H9 (cell line): ENCODE measurements at regions not wholly inside any gene's neighbourhood (a gene's known extent, or its start where the extent isn't known, plus 50 kb on each side); places are given as distances from the start of the nearest gene placed in this dataset.

Experiments
- DNase-seq: peaks from one replicate; pipeline ENCODE4 v3.0.0-alpha.2; 2017
- H2AFZ ChIP-seq: one replicate; pipeline ENCODE4 v1.6.1; 2013; ENCODE audit warnings: mild to moderate bottlenecking, low read length, control low read depth, moderate library complexity
- H2AK5ac ChIP-seq: 2 replicates; pipeline ENCODE4 v1.6.1; 2013; ENCODE audit warnings: low read length, control low read depth, mixed read lengths; ENCODE audit not compliant: insufficient read length
- H2BK120ac ChIP-seq: one replicate; pipeline ENCODE4 v1.6.1; 2013; ENCODE audit warnings: low read depth, mild to moderate bottlenecking, low read length, control low read depth, inconsistent platforms; ENCODE audit not compliant: poor library complexity, severe bottlenecking
- H2BK12ac ChIP-seq: 2 replicates; pipeline ENCODE4 v1.6.1; 2013; ENCODE audit warnings: low read length, control low read depth, mixed read lengths, low read depth; ENCODE audit not compliant: insufficient read length
- H2BK15ac ChIP-seq: 2 replicates; pipeline ENCODE4 v1.6.1; 2013; ENCODE audit warnings: low read depth, low read length, control low read depth
- H2BK20ac ChIP-seq: one replicate; pipeline ENCODE4 v1.6.1; 2013; ENCODE audit warnings: low read depth, mild to moderate bottlenecking, low read length, control low read depth, inconsistent platforms; ENCODE audit not compliant: poor library complexity, severe bottlenecking
- H2BK5ac ChIP-seq: 2 replicates; pipeline ENCODE4 v1.6.1; 2013; ENCODE audit warnings: low read length, control low read depth, mixed read lengths; ENCODE audit not compliant: insufficient read length
- H3K14ac ChIP-seq: 2 replicates; pipeline ENCODE4 v1.6.1; 2013; ENCODE audit warnings: low read length, control low read depth; ENCODE audit not compliant: insufficient read depth
- H3K18ac ChIP-seq: 2 replicates; pipeline ENCODE4 v1.6.1; 2013; ENCODE audit warnings: low read depth, mild to moderate bottlenecking, mixed read lengths, low read length, control low read depth; ENCODE audit not compliant: insufficient read length
- H3K23ac ChIP-seq: 2 replicates; pipeline ENCODE4 v1.6.1; 2013; ENCODE audit warnings: low read length, control low read depth, mixed read lengths, low read depth; ENCODE audit not compliant: insufficient read length
- H3K23me2 ChIP-seq: 2 replicates; pipeline ENCODE4 v1.6.1; 2013; ENCODE audit warnings: low read depth, mild to moderate bottlenecking, mixed read lengths, low read length, control low read depth; ENCODE audit not compliant: insufficient read length, poor library complexity, severe bottlenecking
- H3K27ac ChIP-seq: 2 replicates; pipeline ENCODE4 v1.5.1; 2013; ENCODE audit warnings: low read length, control low read depth, mixed read lengths, low read depth; ENCODE audit not compliant: insufficient read length
- H3K27me3 ChIP-seq: 2 replicates; pipeline ENCODE4 v1.6.1; 2013; ENCODE audit warnings: low read length, control low read depth, inconsistent platforms; ENCODE audit not compliant: insufficient read depth
- H3K4ac ChIP-seq: 2 replicates; pipeline ENCODE4 v1.6.1; 2013; ENCODE audit warnings: low read depth, mild to moderate bottlenecking, control low read depth, inconsistent platforms, low read length, moderate library complexity
- H3K4me1 ChIP-seq: 2 replicates; pipeline ENCODE4 v1.6.1; 2013; ENCODE audit warnings: low read length, control low read depth, inconsistent platforms; ENCODE audit not compliant: insufficient read depth
- H3K4me2 ChIP-seq: 2 replicates; pipeline ENCODE4 v1.6.1; 2013; ENCODE audit warnings: low read length, control low read depth, mixed read lengths; ENCODE audit not compliant: insufficient read length, insufficient read depth
- H3K56ac ChIP-seq: 2 replicates; pipeline ENCODE4 v1.6.1; 2013; ENCODE audit warnings: low read depth, mild to moderate bottlenecking, mixed read lengths, low read length, control low read depth; ENCODE audit not compliant: insufficient read length
- H3K79me1 ChIP-seq: 2 replicates; pipeline ENCODE4 v1.6.1; 2013; ENCODE audit warnings: low read depth, mild to moderate bottlenecking, moderate library complexity, low read length, control low read depth, inconsistent platforms; ENCODE audit not compliant: insufficient read depth, poor library complexity, severe bottlenecking
- H3K79me2 ChIP-seq: 2 replicates; pipeline ENCODE4 v1.6.1; 2013; ENCODE audit warnings: low read length, control low read depth, inconsistent platforms; ENCODE audit not compliant: insufficient read depth
- H3K9ac ChIP-seq: 2 replicates; pipeline ENCODE4 v1.6.1; 2013; ENCODE audit warnings: low read length, control low read depth, mixed read lengths; ENCODE audit not compliant: insufficient read length; ENCODE audit errors: extremely low read depth
- H3K9me3 ChIP-seq: one replicate; pipeline ENCODE4 v1.6.1; 2013; ENCODE audit warnings: low read depth, low read length, inconsistent platforms; ENCODE audit not compliant: control insufficient read depth
- H3T11ph ChIP-seq: one replicate; pipeline ENCODE4 v1.6.1; 2013; ENCODE audit warnings: mild to moderate bottlenecking, low read length, control low read depth, inconsistent platforms
- H4K20me1 ChIP-seq: one replicate; pipeline ENCODE4 v1.6.1; 2013; ENCODE audit not compliant: control insufficient read depth, insufficient read length, insufficient read depth
- H4K5ac ChIP-seq: 2 replicates; pipeline ENCODE4 v1.6.1; 2013; ENCODE audit warnings: low read depth, mild to moderate bottlenecking, mixed read lengths, low read length, control low read depth; ENCODE audit not compliant: insufficient read length
- H4K8ac ChIP-seq: replicated peaks from 2 replicates; pipeline ENCODE4 v1.6.1; 2013; ENCODE audit warnings: low read length, control low read depth, mixed read lengths, low read depth; ENCODE audit not compliant: insufficient read length
- H4K91ac ChIP-seq: 2 replicates; pipeline ENCODE4 v1.6.1; 2013; ENCODE audit warnings: low read depth, mild to moderate bottlenecking, moderate library complexity, mixed read lengths, low read length, control low read depth; ENCODE audit not compliant: insufficient read length
- H3K27ac Mint-ChIP-seq, 3 experiments: 2 replicates in 2 of 3; 3 replicates in 1 of 3; pipeline ENCODE4 v1.8.0; 2020 to 2021; ENCODE audit warnings: mixed read lengths in 3 of 3, mild to moderate bottlenecking in 1 of 3, moderate library complexity in 1 of 3
- H3K27me3 Mint-ChIP-seq: 2 replicates; pipeline ENCODE4 v1.8.0; 2021; ENCODE audit warnings: low read depth, mild to moderate bottlenecking, moderate library complexity, mixed read lengths
- H3K36me3 Mint-ChIP-seq, 3 experiments: 2 replicates in 2 of 3; 3 replicates in 1 of 3; pipeline ENCODE4 v1.8.0; 2020 to 2021; ENCODE audit warnings: low read depth in 3 of 3, mixed read lengths in 3 of 3; ENCODE audit not compliant: insufficient read depth in 1 of 3
- H3K4me1 Mint-ChIP-seq, 2 experiments: 2 replicates each; pipeline ENCODE4 v1.8.0; 2020; ENCODE audit warnings: mixed read lengths in 2 of 2
- H3K4me3 Mint-ChIP-seq, 2 experiments: 2 replicates in 1 of 2; 3 replicates in 1 of 2; pipeline ENCODE4 v1.8.0; 2020 to 2021; ENCODE audit warnings: mild to moderate bottlenecking in 2 of 2, mixed read lengths in 2 of 2, moderate library complexity in 1 of 2
- H3K9me3 Mint-ChIP-seq, 2 experiments: 2 replicates in 1 of 2; 3 replicates in 1 of 2; pipeline ENCODE4 v1.8.0; 2020; ENCODE audit warnings: mild to moderate bottlenecking in 2 of 2, mixed read lengths in 2 of 2, moderate library complexity in 1 of 2
- WGBS: extraction: QIAGEN DNeasy Blood & Tissue Kit; methylation state at CpG from one replicate; pipeline ENCODE4 v1.1.7; 2013; ENCODE audit warnings: missing lambda C conversion rate, low lambda C conversion rate, mixed read lengths; ENCODE audit not compliant: insufficient read length; ENCODE audit errors: extremely low coverage; 5-methylcytosine and 5-hydroxymethylcytosine counted together
- TF ChIP-seq, protein P1 (sequence below): fragments of 200-600 bp; sonication (generic); conservative IDR thresholded peaks from 3 replicates; pipeline ENCODE4 v1.8.0; 2021; ENCODE audit warnings: antibody characterized with exemption, mild to moderate bottlenecking

DNA sequence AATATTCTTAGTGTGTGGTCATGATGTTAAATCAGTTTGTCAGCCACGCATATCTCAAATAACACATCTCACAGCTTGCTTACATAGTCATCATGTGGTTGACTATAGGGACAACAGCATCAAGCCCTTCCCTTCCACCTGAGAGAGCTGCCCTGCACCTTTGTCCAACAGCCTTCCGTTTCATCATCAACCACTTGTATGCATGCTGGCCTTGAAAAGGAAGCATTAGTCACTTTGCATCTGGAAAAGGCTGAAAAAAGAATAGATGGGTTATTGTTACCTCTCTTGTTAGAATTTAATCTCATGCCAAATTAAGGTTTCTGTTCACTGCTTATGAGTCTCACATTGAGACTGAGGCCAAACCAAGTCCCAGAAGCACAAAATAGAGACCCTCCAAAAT lies 1586.5 kb upstream of the SEL1L start:
- Histone ChIP-seq H2AFZ (no peak overlapping the region), H3K27me3 (no peaks in the 10 kb centered on the region), H2AK5ac (no peak overlapping the region), H2BK120ac (no peak overlapping the region), H3K9me3 (no peaks in the 10 kb centered on the region), H3K27ac (no peak overlapping the region), H3K4me1 (no peaks in the 10 kb centered on the region), H3K23me2 (no peaks in the 10 kb centered on the region), H2BK5ac (no peak overlapping the region), H4K20me1 (no peaks in the 10 kb centered on the region), H3K4me2 (no peak overlapping the region), H3K18ac (no peak overlapping the region), H4K5ac (no peak overlapping the region), H3K9ac (no peak overlapping the region), H3K4ac (no peak overlapping the region), H4K8ac (no peak overlapping the region), H3T11ph (no peak overlapping the region), H3K56ac (no peak overlapping the region), H3K14ac (no peak overlapping the region), H2BK12ac (no peak overlapping the region), H2BK15ac (no peak overlapping the region), H2BK20ac (no peak overlapping the region), H3K79me1 (no peaks in the 10 kb centered on the region), H4K91ac (no peak overlapping the region), H3K23ac (no peak overlapping the region), H3K79me2 (no peaks in the 10 kb centered on the region)
- no peaks in the 10 kb centered on the region for H3K9me3 Mint-ChIP-seq
- H3K4me1 Mint-ChIP-seq = peaks cover 6 to 14% of the 10 kb centered on the region in 2 experiments
- DNase-seq = no peak
- H3K27me3 Mint-ChIP-seq = no peaks in the 10 kb centered on the region
- no peak overlapping the region for H3K4me3 Mint-ChIP-seq
- H3K36me3 Mint-ChIP-seq = no peaks in the 10 kb centered on the region
- TF ChIP-seq, protein P1, sequence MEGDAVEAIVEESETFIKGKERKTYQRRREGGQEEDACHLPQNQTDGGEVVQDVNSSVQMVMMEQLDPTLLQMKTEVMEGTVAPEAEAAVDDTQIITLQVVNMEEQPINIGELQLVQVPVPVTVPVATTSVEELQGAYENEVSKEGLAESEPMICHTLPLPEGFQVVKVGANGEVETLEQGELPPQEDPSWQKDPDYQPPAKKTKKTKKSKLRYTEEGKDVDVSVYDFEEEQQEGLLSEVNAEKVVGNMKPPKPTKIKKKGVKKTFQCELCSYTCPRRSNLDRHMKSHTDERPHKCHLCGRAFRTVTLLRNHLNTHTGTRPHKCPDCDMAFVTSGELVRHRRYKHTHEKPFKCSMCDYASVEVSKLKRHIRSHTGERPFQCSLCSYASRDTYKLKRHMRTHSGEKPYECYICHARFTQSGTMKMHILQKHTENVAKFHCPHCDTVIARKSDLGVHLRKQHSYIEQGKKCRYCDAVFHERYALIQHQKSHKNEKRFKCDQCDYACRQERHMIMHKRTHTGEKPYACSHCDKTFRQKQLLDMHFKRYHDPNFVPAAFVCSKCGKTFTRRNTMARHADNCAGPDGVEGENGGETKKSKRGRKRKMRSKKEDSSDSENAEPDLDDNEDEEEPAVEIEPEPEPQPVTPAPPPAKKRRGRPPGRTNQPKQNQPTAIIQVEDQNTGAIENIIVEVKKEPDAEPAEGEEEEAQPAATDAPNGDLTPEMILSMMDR = no peak
- WGBS = no CpG with 5 or more reads among the region's 2 CpGs
- H3K27ac Mint-ChIP-seq = no peak overlapping the region
